Spleen (tissue), 11 donors: ENCODE measurements at regions not wholly inside any gene's neighbourhood (a gene's known extent, or its start where the extent isn't known, plus 50 kb on each side); places are given as distances from the start of the nearest gene placed in this dataset.
A peak's percentile ranks its signal among the peaks of the same experiment; 100 is the strongest.

Experiments
- DNase-seq: peaks from one replicate; pipeline ENCODE4 v3.0.0-alpha.2; 2020
- H3K27ac ChIP-seq, 8 donors: fragments of 200-600 bp; sonication (generic) in 7 of 8; 1 replicate in 4 of 8; 2 replicates in 4 of 8; pipeline versions ENCODE4 v1.5.0 to v1.8.0; 2016 to 2021; ENCODE audit warnings: inconsistent platforms in 4 of 8, mild to moderate bottlenecking in 4 of 8, moderate library complexity in 1 of 8
- H3K27me3 ChIP-seq, 7 donors: fragments of 200-600 bp; sonication (generic) in 6 of 7; replicated peaks in 1 of 7; 1 replicate in 4 of 7; 2 replicates in 3 of 7; pipeline versions ENCODE4 v1.5.0 to v1.8.0; 2016 to 2021; ENCODE audit warnings: inconsistent platforms in 3 of 7, mild to moderate bottlenecking in 1 of 7
- H3K36me3 ChIP-seq, 6 donors: fragments of 200-600 bp; sonication (generic) in 5 of 6; 1 replicate in 4 of 6; 2 replicates in 2 of 6; pipeline versions ENCODE4 v1.5.0 to v1.8.0; 2016 to 2021; ENCODE audit warnings: inconsistent platforms in 2 of 6
- H3K4me1 ChIP-seq, 6 donors: fragments of 200-600 bp; sonication (generic) in 5 of 6; 1 replicate in 3 of 6; 2 replicates in 3 of 6; pipeline versions ENCODE4 v1.5.0 to v1.8.0; 2016 to 2021; ENCODE audit warnings: inconsistent platforms in 3 of 6
- H3K4me3 ChIP-seq, 8 donors: fragments of 200-600 bp; sonication (generic) in 7 of 8; 1 replicate in 4 of 8; 2 replicates in 4 of 8; pipeline versions ENCODE4 v1.5.0 to v1.8.0; 2016 to 2021; ENCODE audit warnings: inconsistent platforms in 4 of 8, mild to moderate bottlenecking in 4 of 8, moderate library complexity in 2 of 8
- H3K9me3 ChIP-seq, 8 donors: fragments of 200-600 bp; sonication (generic) in 7 of 8; 1 replicate in 4 of 8; 2 replicates in 4 of 8; pipeline versions ENCODE4 v1.5.0 to v1.8.0; 2016 to 2021; ENCODE audit warnings: inconsistent platforms in 4 of 8
- CTCF ChIP-seq, 11 experiments: fragments of 200-600 bp in 7 of 11; fragments of 450-650 bp in 4 of 11; sonication (generic) in 4 of 11; IDR thresholded peaks in 8 of 11; conservative IDR thresholded peaks in 3 of 11; 1 replicate in 7 of 11; 2 replicates in 4 of 11; pipeline versions ENCODE4 v1.4.0 to v1.8.0; 2016 to 2021; ENCODE audit warnings: antibody characterized with exemption in 11 of 11, inconsistent platforms in 4 of 11, mild to moderate bottlenecking in 1 of 11
- POLR2A ChIP-seq, 3 donors: fragments of 450-650 bp; IDR thresholded peaks; one replicate each; pipeline ENCODE4 v1.5.1; 2017; ENCODE audit warnings: antibody characterized with exemption in 3 of 3, mild to moderate bottlenecking in 1 of 3
- POLR2AphosphoS5 ChIP-seq, 3 donors: sonication (generic); formaldehyde crosslinking; IDR thresholded peaks; one replicate each; pipeline ENCODE4 v1.5.1; 2017; ENCODE audit warnings: antibody characterized with exemption in 3 of 3
- WGBS, 5 donors: extraction: QIAGEN DNeasy Blood & Tissue Kit in 3 of 5; methylation state at CpG; one replicate each; pipeline versions ENCODE4 v1.1.5 to v1.1.7; 2013 to 2018; 5-methylcytosine and 5-hydroxymethylcytosine counted together
- intact Hi-C: fragments of 100-400 bp; cut with DNase I; formaldehyde crosslinking; loops from one replicate; pipeline ENCODE4 v1.15.0; 2023; ENCODE audit warnings: low total_unique reads
- donor health status: healthy with polysubstance abuse.
- donor health status: DM: no; HTN: no; CAD: no; lungs with moderate emphysema.
- donor health status: DM: no; HTN: no; CAD: no.
- donor health status: Bipolar disorder and iron deficiency.
- donor health status: healthy.
- donor health status: DM: no; HTN: no; CAD: no.
- donor health status: DM: yes; HTN: yes; CAD: no.

- WGBS, 5 donors: 15 to 26% (median 18%) methylated on average over 12 of the region's 12 CpGs
- no peak for DNase-seq
- no peaks in the 10 kb centered on the region for H3K9me3 ChIP-seq
- H3K4me3 ChIP-seq: peak overlapping the region; percentile 28 to 81 (median 56)
- peaks cover 53 to 100% (median 93%) of the 10 kb centered on the region in 6 donors for H3K4me1 ChIP-seq
- peaks cover 0 to 29% (median 2%) of the 10 kb centered on the region in 6 donors for H3K36me3 ChIP-seq
- intact Hi-C loops: no loop called here
- peak overlapping the region; percentile 79 to 93 (median 90) for H3K27ac ChIP-seq
- no peaks in the 10 kb centered on the region for H3K27me3 ChIP-seq
- no peak for TF ChIP-seq POLR2AphosphoS5 (IDR thresholded peaks at IDR 0.05)
- no peak for TF ChIP-seq CTCF (IDR thresholded peaks at IDR 0.05 in 8 of 11, conservative IDR thresholded peaks at IDR 0.05 in 3 of 11)
- TF ChIP-seq POLR2A (IDR thresholded peaks at IDR 0.05): no peak
Observed at GRCh38 chr7:130913639-130914553, 179.9 kb upstream of the KLF14 start.

GRCh38 chr7:130914554-130915294 lies 180.7 kb upstream of the KLF14 start:
- Histone ChIP-seq H3K9me3 (no peaks in the 10 kb centered on the region), H3K27ac (peak overlapping the region in 7 of 8 donors; percentile 83 to 93 (median 91)), H3K36me3 (peaks cover 0 to 31% (median 2%) of the 10 kb centered on the region in 6 donors), H3K4me1 (peaks cover 53 to 100% (median 87%) of the 10 kb centered on the region in 6 donors), H3K27me3 (no peaks in the 10 kb centered on the region), H3K4me3 (no peak overlapping the region)
- intact Hi-C loops: no loop called here
- WGBS, 5 donors: 83 to 94% (median 86%) methylated on average over 10 of the region's 10 CpGs
- DNase-seq: no peak
- TF ChIP-seq CTCF (IDR thresholded peaks at IDR 0.05 in 8 of 11, conservative IDR thresholded peaks at IDR 0.05 in 3 of 11): no peak
- TF ChIP-seq POLR2A (IDR thresholded peaks at IDR 0.05): no peak
- TF ChIP-seq POLR2AphosphoS5 (IDR thresholded peaks at IDR 0.05): no peak

GRCh38 chr7:130917669-130918128 lies 183.7 kb upstream of the KLF14 start:
- no peak for TF ChIP-seq POLR2A (IDR thresholded peaks at IDR 0.05)
- TF ChIP-seq CTCF (IDR thresholded peaks at IDR 0.05 in 8 of 11, conservative IDR thresholded peaks at IDR 0.05 in 3 of 11): no peak
- TF ChIP-seq POLR2AphosphoS5 (IDR thresholded peaks at IDR 0.05): no peak
- Histone ChIP-seq H3K9me3 (no peaks in the 10 kb centered on the region), H3K27ac (peak overlapping the region in 6 of 8 donors; percentile 3 to 92 (median 81)), H3K36me3 (peaks cover 0 to 46% (median 9%) of the 10 kb centered on the region in 6 donors), H3K4me1 (peaks cover 39 to 100% (median 83%) of the 10 kb centered on the region in 6 donors), H3K27me3 (no peaks in the 10 kb centered on the region), H3K4me3 (no peak overlapping the region)
- WGBS, 5 donors: 53 to 69% (median 57%) methylated on average over 5 of the region's 5 CpGs
- intact Hi-C loops: no loop called here
- DNase-seq: no peak
